Activated T-cell treated with anti-CD3 and anti-CD28 coated beads, Interleukin-2, amount 50 U/mL, for 4 hours (primary cell): ENCODE measurements at regions not wholly inside any gene's neighbourhood (a gene's known extent, or its start where the extent isn't known, plus 50 kb on each side); places are given as distances from the start of the nearest gene placed in this dataset.

Source experiments
- ATAC-seq, 2 donors: fragments of 200-7000 bp; cut with Tn5 transposase; one replicate each; pipeline ENCODE4 v1.10.0; 2021
- DNase-seq: peaks from one replicate; pipeline ENCODE4 v3.0.0-alpha.2; 2020
- H3K27me3 Mint-ChIP-seq: one replicate; pipeline ENCODE4 v1.8.0; 2021; ENCODE audit warnings: low read depth, mixed read lengths
- H3K36me3 Mint-ChIP-seq: one replicate; pipeline ENCODE4 v1.8.0; 2022; ENCODE audit warnings: mixed read lengths; ENCODE audit not compliant: insufficient read depth
- H3K4me1 Mint-ChIP-seq: one replicate; pipeline ENCODE4 v1.8.0; 2021; ENCODE audit warnings: low read depth, mixed read lengths
- H3K4me3 Mint-ChIP-seq: one replicate; pipeline ENCODE4 v1.8.0; 2021; ENCODE audit warnings: mild to moderate bottlenecking, moderate library complexity, mixed read lengths
- H3K9me3 Mint-ChIP-seq: one replicate; pipeline ENCODE4 v1.8.0; 2021; ENCODE audit warnings: mixed read lengths

DNA sequence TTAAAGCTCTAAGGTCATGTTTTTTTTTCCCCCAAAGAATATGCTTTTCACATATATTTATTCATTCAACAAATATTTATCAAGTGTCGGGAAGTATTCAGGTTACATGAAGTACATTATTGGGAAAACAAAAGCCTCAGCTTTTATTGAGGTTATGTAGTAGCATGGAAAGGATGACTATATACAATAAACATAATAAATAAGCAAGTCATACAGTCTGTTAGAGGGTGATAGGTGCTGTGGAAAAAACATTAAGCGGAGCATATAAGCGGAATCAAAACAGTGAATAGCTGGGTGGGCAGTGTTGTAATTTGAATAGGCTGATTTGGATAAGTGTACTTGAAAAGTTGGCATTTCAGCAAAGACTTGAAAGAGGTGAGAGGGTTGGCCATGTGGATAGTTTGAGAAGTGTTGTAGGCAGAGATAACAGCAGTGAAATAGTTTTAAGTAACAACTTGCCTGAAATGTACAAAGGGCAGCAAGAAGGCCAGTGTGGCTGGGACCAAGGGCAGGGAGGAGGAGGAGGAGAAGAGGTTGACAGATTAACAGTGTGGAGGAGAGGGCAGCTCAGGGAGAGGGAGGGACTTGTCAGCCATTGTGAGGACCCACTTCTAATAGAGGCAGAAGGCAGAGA lies 558.7 kb downstream of the SPRY1 start:
- H3K9me3 Mint-ChIP-seq: no peaks in the 10 kb centered on the region
- H3K4me1 Mint-ChIP-seq: no peaks in the 10 kb centered on the region
- no peaks in the 10 kb centered on the region for H3K27me3 Mint-ChIP-seq
- H3K36me3 Mint-ChIP-seq: no peaks in the 10 kb centered on the region
- no peak for DNase-seq
- ATAC-seq: no peak
- H3K4me3 Mint-ChIP-seq: no peak overlapping the region

DNA sequence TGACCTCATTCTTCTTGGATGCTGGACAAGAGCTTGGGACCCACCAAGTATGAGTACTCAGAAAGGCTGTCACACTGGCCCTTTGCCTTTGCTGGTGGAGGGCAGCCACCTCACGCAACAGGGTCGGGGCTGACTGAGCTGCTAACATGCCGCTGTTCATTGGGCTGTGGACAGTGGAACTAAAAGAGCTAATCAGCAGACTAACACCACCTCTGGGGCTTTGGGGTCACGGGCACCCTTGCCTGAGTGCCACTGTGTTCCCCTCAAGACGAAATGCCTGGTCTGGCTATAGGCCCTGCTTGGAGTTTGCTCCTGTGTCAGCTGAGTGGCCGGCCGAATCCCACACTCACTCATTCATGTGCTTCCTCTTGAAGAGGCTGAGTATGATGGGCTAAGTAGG lies 559.6 kb downstream of the SPRY1 start:
- ATAC-seq: no peak
- Mint-ChIP-seq H3K9me3 (no peaks in the 10 kb centered on the region), H3K27me3 (no peaks in the 10 kb centered on the region), H3K4me3 (no peak overlapping the region), H3K36me3 (no peaks in the 10 kb centered on the region), H3K4me1 (no peaks in the 10 kb centered on the region)
- no peak for DNase-seq

DNA sequence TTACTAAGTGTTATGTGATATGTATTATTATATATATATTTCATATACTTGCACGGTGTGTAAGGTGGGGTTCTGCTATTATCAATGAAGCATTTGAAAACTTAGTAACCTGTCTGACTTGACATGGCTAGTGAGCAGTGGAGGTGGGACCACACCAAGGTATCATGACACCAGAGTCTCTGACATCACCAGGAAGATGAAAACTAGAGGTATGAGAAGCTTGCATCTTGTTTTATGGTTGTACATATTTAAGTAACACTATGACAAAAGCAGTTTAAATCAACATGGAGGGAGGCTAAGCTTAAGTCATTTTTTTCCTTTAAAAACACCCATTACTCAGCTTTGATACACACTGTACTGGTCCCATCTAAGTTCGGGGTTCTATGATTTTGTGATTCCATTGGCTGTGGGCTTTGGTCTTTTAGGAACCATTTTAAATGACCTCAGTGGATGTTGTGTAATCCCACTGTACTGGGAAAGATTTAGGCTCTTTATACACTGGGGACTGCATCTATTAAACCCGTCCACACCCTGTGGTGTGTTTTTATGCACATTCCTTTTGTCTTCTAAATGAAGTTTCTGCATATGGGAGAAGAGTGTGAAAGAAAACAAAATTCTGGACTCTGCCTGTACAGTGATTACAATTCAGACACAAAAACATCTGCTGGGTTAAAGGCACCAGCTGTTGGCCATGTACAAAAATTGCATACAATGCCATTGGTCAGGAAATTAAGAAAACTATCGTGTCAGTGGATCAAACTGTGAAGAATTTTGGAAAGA lies 570.6 kb downstream of the SPRY1 start:
- Mint-ChIP-seq H3K9me3 (no peaks in the 10 kb centered on the region), H3K4me1 (no peaks in the 10 kb centered on the region)
- no peak for ATAC-seq

DNA sequence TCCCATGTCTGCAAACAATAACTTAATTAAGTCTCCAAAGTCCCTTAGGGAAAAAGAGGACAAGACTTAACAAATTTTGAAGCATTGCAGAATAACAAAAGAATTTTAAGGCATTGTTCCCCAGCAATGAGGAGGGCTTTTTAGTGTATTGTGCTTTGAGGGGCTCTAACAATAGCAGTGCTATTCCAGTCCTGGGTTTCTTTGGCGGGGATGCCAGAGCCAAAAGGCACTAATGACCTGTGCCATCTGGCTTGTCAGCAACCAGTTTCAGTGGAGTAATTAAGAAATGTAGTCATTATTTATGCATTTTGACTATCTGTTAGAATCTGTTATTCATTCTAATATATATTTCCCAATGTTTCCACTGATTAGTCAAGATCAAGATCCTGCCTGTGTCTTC lies 575.4 kb downstream of the SPRY1 start:
- H3K4me3 Mint-ChIP-seq: no peak overlapping the region
- no peak for ATAC-seq
- H3K4me1 Mint-ChIP-seq: no peaks in the 10 kb centered on the region

More for the DNA sequence above, 570.6 kb downstream of the SPRY1 start:
- Mint-ChIP-seq H3K4me3 (no peak overlapping the region), H3K36me3 (no peaks in the 10 kb centered on the region), H3K27me3 (no peaks in the 10 kb centered on the region)
- no peak for DNase-seq

DNA sequence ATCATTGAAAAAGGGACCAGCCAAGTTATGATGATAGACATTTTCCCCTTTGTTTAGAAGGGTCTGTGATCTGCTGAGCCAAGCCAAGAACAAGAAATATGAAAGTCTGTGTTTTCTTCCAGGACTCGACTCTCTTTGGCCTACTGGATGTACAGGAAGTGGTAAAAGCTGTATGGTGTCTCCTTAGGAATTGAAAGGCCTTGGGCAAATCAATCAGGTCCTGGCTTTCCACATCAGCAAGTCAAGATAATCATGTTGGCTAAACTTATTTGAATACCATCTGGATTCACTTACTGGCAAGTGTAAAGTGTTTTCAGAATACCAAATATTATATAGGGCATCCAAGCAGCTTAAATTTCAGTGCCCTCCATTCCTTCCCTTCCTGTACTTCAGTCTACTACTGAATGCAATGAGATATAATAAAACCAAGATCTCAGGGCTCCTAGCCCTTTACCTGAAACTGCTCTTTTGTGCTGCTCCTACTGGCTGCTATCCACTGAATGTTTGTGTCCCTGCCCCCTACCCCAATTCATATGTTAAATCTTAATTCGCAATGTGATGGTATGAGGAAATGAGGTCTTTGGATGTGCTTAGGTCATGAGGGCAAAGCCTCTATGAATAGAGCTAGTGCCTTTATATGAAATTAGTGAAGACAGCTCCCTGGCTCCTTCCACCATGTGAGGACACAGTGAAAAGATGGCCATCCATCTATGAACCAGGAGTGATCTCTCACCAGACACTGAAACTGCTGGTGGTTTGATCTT lies 578.0 kb downstream of the SPRY1 start:
- no peak for ATAC-seq
- no peak for DNase-seq
- Mint-ChIP-seq H3K36me3 (no peaks in the 10 kb centered on the region), H3K4me1 (no peaks in the 10 kb centered on the region), H3K9me3 (peaks cover 4% of the 10 kb centered on the region), H3K4me3 (no peak overlapping the region), H3K27me3 (no peaks in the 10 kb centered on the region)

More for the DNA sequence above, 575.4 kb downstream of the SPRY1 start:
- Mint-ChIP-seq H3K36me3 (no peaks in the 10 kb centered on the region), H3K9me3 (no peaks in the 10 kb centered on the region), H3K27me3 (no peaks in the 10 kb centered on the region)
- no peak for DNase-seq

DNA sequence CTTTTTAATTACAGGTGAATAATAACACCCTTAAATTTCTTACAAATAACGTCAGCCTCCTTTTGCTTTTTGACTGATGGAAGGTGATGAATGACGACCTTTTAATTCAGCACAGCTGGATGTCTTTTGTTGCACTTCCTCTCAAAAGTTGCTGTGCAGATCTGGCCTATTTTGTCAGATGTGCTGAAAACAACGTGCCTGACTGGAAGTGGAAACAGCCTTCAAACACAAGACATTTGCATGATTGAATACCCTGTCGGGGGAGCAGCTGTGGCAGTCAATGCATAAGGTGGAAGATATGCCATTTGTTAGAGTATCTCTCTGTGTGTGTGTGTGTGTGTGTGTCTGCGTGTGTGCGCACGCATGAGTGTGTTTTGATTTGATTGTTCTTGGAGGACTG lies 579.7 kb downstream of the SPRY1 start:
- no peak for DNase-seq
- H3K9me3 Mint-ChIP-seq: peaks cover 4% of the 10 kb centered on the region
- no peak for ATAC-seq
- no peaks in the 10 kb centered on the region for H3K4me1 Mint-ChIP-seq
- no peaks in the 10 kb centered on the region for H3K27me3 Mint-ChIP-seq
- H3K36me3 Mint-ChIP-seq: no peaks in the 10 kb centered on the region
- no peak overlapping the region for H3K4me3 Mint-ChIP-seq

DNA sequence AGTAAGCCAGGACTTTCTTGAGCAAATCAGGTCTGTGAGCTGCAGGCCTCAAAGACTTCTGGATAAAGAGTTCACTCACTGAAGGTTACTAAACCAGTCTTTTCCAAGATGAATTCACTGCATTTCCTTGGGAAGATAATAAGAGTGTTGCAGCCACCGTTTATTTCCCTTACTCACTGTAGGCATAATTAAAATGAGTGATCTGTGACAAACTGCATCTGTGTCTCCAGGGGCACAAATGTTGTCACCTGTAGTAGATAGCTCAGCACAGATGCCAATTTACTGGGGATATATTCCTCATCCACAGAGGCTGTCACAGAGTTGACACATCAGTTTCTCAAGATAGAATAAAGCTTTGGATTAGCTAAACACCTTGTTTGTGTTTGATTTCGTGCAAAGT lies 580.2 kb downstream of the SPRY1 start:
- H3K4me3 Mint-ChIP-seq: no peak overlapping the region
- ATAC-seq: no peak

DNA sequence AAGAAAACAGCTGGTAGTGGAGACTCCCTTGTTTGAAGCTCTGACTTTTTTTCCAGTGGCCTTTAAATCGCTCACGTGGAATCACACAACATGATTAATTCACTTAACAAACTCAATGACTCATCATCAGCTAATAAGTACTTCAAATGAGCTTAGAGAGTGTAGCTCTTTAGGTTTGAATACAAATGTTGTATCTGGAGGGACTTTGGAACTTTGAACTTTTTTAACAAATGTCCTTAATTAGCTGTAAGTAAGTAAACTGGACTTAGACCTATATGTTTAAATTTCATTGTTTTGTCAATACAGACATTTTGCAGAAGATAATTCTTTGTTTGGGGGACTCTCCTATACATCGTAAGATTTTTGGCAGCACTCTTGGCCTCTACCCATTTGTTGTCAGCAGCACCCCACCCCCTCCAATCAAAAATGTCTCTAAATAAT lies 581.1 kb downstream of the SPRY1 start:
- H3K36me3 Mint-ChIP-seq: no peaks in the 10 kb centered on the region
- DNase-seq (no peak), ATAC-seq (no peak)
- H3K9me3 Mint-ChIP-seq: peaks cover 4% of the 10 kb centered on the region
- H3K27me3 Mint-ChIP-seq: no peaks in the 10 kb centered on the region
- H3K4me1 Mint-ChIP-seq: no peaks in the 10 kb centered on the region
- no peak overlapping the region for H3K4me3 Mint-ChIP-seq

More for the DNA sequence above, 580.2 kb downstream of the SPRY1 start:
- Mint-ChIP-seq H3K36me3 (no peaks in the 10 kb centered on the region), H3K27me3 (no peaks in the 10 kb centered on the region), H3K9me3 (peaks cover 4% of the 10 kb centered on the region), H3K4me1 (no peaks in the 10 kb centered on the region)
- DNase-seq: no peak

DNA sequence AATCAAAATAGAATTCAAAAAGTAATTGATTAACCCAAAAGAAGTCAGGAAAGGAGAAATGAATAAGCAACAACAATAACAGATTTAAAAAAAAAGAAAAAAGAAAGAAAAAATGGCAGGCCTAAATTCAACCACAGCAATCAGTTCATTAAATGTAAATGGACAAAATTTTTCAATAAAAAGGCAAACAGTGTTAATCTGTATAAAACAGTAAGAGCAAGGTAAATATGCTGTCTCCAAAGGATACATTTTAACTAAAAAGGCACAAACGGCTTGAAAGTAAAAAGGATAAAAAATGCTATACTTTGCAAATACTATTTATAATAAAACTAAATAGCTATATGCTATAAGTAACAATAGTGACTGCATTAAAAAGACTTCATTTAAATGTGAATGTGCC lies 582.0 kb downstream of the SPRY1 start:
- Mint-ChIP-seq H3K4me1 (no peaks in the 10 kb centered on the region), H3K27me3 (no peaks in the 10 kb centered on the region), H3K9me3 (peaks cover 4% of the 10 kb centered on the region), H3K4me3 (no peak overlapping the region), H3K36me3 (no peaks in the 10 kb centered on the region)
- DNase-seq: no peak
- no peak for ATAC-seq

DNA sequence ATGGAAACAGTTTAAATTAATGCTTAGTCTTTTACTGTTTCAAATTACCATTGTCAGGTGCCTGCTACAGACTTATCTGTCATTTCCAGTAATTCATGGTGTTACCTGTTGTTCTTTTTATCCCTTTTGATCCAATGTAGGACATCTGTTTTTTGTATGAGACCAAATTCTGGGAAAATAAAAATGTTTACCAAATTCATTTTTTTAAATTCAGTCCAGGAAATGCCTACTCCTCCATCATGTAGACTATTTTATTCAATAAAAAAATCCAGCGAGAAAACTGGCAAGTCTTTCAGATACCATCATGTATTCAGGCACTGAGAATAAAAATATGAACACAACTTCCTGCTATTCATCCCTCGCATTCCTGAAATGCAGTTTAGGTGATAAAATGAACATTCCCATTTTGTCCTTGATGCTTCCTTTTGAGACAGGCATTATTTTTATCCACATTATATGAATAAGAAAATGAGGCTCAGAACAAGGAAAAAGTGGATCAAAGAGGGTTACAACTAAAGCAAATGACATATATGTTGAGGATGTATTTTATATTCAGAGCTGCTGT lies 584.2 kb downstream of the SPRY1 start:
- Mint-ChIP-seq H3K9me3 (peaks cover 8% of the 10 kb centered on the region), H3K27me3 (no peaks in the 10 kb centered on the region), H3K4me1 (no peaks in the 10 kb centered on the region), H3K4me3 (no peak overlapping the region), H3K36me3 (no peaks in the 10 kb centered on the region)
- DNase-seq (no peak), ATAC-seq (no peak)

DNA sequence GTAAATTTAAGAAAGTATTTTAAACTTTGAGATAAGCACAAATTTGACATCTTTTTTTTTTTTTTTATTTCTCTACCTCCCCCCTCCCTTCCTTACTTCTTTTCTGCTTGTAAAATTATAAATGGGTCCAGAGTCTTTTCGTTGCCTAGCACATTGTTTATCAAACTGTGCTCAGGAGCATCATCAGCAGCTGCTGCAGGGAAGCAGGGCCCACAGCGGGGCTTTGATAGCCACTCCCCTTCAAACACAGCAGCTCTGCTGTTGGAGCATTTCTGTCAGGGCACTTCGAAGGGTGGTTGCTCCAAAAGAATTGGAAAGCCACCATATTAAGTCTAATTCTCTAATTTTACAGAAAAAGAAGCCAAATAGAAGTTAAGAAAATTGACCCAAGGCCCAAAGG lies 588.3 kb downstream of the SPRY1 start:
- Mint-ChIP-seq H3K27me3 (no peaks in the 10 kb centered on the region), H3K36me3 (no peaks in the 10 kb centered on the region), H3K9me3 (peaks cover 4% of the 10 kb centered on the region), H3K4me3 (no peak overlapping the region), H3K4me1 (no peaks in the 10 kb centered on the region)
- DNase-seq (no peak), ATAC-seq (no peak)

DNA sequence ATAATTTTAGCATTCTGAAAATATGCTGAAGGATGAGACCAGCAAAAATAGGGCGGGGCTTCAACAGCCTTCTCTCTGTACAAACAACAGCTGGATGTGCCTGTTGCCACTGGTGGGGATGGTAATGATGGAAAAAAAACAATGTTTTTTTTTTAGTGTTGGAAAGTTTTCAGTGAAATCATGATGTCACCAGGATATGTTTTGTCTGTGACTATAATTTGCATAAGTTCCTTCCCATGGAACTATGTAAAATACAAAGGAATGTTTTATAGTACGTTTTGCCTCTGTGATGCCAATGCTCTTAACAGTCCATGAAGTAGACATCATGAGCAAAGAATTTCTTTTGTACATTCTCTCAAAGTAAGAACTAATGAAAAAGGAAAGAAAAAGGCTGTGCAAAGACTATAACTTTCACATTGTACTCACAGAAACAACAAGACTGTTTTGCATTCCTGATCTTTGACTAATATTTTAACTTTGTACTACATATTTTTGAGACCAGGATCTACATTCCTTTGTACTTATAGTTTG lies 589.7 kb downstream of the SPRY1 start:
- Mint-ChIP-seq H3K4me1 (no peaks in the 10 kb centered on the region), H3K4me3 (no peak overlapping the region)
- ATAC-seq: no peak

DNA sequence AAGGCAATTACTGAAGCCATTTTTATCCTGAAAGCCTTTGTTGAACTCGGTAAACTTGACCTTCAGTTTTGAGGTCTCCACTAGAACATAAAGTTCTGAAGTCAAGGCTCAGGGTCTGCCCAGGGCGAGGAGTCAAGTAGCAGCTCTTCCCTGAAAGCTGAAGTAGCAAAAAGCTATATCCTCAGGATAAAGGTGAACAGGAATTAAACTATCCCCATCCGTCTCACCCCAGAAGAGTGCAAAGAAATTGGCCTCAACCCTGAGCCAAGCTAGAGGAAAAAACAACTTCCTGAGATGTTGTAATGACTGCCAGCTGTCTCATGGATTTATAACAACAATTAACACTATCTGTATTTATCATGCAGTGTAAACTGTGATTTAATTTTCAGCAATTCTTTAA lies 590.8 kb downstream of the SPRY1 start:
- H3K36me3 Mint-ChIP-seq: no peaks in the 10 kb centered on the region
- H3K4me1 Mint-ChIP-seq: no peaks in the 10 kb centered on the region
- DNase-seq (no peak), ATAC-seq (no peak)
- H3K9me3 Mint-ChIP-seq: peaks cover 4% of the 10 kb centered on the region
- H3K27me3 Mint-ChIP-seq: no peaks in the 10 kb centered on the region
- H3K4me3 Mint-ChIP-seq: no peak overlapping the region

More for the DNA sequence above, 589.7 kb downstream of the SPRY1 start:
- H3K27me3 Mint-ChIP-seq: no peaks in the 10 kb centered on the region
- peaks cover 4% of the 10 kb centered on the region for H3K9me3 Mint-ChIP-seq
- DNase-seq: no peak
- no peaks in the 10 kb centered on the region for H3K36me3 Mint-ChIP-seq

DNA sequence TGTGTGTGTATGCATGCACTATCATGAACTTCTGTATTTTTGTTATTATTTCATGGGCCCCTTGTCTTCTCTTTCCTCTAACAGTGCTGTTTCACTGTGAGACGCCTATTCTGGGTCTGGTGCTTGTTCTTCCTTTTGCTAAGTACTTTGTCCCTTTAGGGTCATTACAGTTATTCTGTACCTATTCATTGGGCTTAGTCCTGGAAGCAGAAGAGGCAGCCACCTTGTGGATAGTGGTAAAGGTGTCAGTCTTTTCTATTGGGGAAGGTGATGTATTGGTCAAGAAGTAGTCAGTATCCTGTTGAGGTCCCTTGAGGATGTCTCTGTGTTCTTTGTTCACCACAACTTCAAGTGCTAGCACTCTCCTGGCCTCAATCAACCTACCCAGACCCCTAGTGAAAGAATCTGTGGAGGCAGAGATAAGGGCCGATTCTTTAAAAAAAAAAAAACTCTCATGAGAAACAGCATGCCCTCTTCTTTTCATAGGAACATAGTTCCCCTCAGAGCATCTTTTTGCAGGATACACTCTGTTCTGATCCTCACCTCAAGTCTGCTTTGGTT lies 593.8 kb downstream of the SPRY1 start:
- DNase-seq (no peak), ATAC-seq (no peak)
- Mint-ChIP-seq H3K9me3 (no peaks in the 10 kb centered on the region), H3K27me3 (no peaks in the 10 kb centered on the region), H3K36me3 (no peaks in the 10 kb centered on the region), H3K4me3 (no peak overlapping the region), H3K4me1 (no peaks in the 10 kb centered on the region)
